SK-N-SH treated with all-trans-retinoic acid at 6 μM for 48 hours (cell line): ENCODE measurements at regions not wholly inside any gene's neighbourhood (a gene's known extent, or its start where the extent isn't known, plus 50 kb on each side); places are given as distances from the start of the nearest gene placed in this dataset.

Source experiments
- ARNTL ChIP-seq: fragments of 450-650 bp; formaldehyde crosslinking; IDR thresholded peaks from 2 replicates; pipeline ENCODE4 v1.5.0; 2020; ENCODE audit warnings: low read depth, mild to moderate bottlenecking, moderate library complexity, borderline replicate concordance
- CSDC2 ChIP-seq: fragments of 250-450 bp; sonication (Bioruptor Pico); IDR thresholded peaks from 2 replicates; pipeline ENCODE4 v1.5.0; 2020; ENCODE audit warnings: mild to moderate bottlenecking, moderate library complexity
- ESRRG ChIP-seq: fragments of 250-450 bp; sonication (Bioruptor Pico); IDR thresholded peaks from 2 replicates; pipeline ENCODE4 v1.6.1; 2021; ENCODE audit warnings: mild to moderate bottlenecking
- RARB ChIP-seq: fragments of 250-450 bp; sonication (Bioruptor Pico); IDR thresholded peaks from 2 replicates; pipeline ENCODE4 v1.8.0; 2021; ENCODE audit warnings: mild to moderate bottlenecking, moderate library complexity
- TCF4 ChIP-seq: fragments of 250-450 bp; sonication (Bioruptor Pico); IDR thresholded peaks from 2 replicates; pipeline ENCODE4 v1.8.0; 2021; ENCODE audit warnings: mild to moderate bottlenecking, moderate library complexity, borderline replicate concordance
- ZC3H10 ChIP-seq: fragments of 250-450 bp; sonication (Bioruptor Pico); IDR thresholded peaks from 2 replicates; pipeline ENCODE4 v1.5.1; 2021; ENCODE audit warnings: mild to moderate bottlenecking, moderate library complexity
- ZFP3 ChIP-seq: fragments of 250-450 bp; sonication (Bioruptor Pico); IDR thresholded peaks from 2 replicates; pipeline ENCODE4 v1.5.0; 2020; ENCODE audit warnings: mild to moderate bottlenecking, moderate library complexity
- ZFP30 ChIP-seq: fragments of 450-650 bp; formaldehyde crosslinking; IDR thresholded peaks from 2 replicates; pipeline ENCODE4 v1.5.0; 2022; ENCODE audit warnings: mild to moderate bottlenecking, moderate library complexity
- ZNF565 ChIP-seq: fragments of 450-650 bp; formaldehyde crosslinking; conservative IDR thresholded peaks from 2 replicates; pipeline ENCODE4 v1.5.0; 2020; ENCODE audit warnings: low read depth, mild to moderate bottlenecking, moderate library complexity
- TF ChIP-seq, protein P1 (sequence below): fragments of 250-450 bp; sonication (Bioruptor Pico); IDR thresholded peaks from 2 replicates; pipeline ENCODE4 v1.5.1; 2020; ENCODE audit warnings: low read depth, mild to moderate bottlenecking, moderate library complexity
- TF ChIP-seq, protein P2 (sequence below): fragments of 250-450 bp; sonication (Bioruptor Pico); IDR thresholded peaks from 2 replicates; pipeline ENCODE4 v1.5.0; 2020; ENCODE audit warnings: mild to moderate bottlenecking, moderate library complexity

DNA sequence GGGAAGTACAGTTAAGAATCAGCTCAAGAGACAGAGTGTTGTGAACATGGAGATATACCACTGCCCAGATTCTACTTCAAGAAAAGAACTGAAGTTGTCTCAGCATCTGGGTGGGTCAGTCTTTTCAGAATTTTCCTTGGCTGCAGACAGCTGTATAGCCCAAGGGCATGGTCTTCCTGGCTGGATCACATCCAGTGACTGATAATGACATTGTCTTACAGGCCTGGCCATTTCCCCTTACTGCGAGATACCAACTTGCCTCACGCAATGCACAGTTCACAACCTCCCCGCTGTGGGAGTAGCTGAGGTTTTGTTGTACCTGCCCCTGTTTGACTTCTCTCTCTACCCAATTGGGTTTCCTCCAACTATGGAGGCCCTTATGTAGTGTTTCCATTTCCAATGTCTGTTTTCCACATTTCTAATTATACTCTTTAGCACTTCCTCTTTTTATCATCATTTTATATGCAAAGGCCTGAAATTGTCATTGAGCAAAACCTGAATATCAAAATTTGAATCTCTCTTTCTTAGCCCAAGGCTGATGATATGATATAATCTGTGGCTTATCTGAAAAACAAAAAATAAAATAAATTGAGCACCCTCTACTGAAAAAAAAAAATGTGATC lies 209.1 kb downstream of the NAF1 start:
- TF ChIP-seq ZC3H10, result no peak
- TF ChIP-seq ZNF565 (CRISPR knock-in tag), result no peak
- TF ChIP-seq, protein P1, sequence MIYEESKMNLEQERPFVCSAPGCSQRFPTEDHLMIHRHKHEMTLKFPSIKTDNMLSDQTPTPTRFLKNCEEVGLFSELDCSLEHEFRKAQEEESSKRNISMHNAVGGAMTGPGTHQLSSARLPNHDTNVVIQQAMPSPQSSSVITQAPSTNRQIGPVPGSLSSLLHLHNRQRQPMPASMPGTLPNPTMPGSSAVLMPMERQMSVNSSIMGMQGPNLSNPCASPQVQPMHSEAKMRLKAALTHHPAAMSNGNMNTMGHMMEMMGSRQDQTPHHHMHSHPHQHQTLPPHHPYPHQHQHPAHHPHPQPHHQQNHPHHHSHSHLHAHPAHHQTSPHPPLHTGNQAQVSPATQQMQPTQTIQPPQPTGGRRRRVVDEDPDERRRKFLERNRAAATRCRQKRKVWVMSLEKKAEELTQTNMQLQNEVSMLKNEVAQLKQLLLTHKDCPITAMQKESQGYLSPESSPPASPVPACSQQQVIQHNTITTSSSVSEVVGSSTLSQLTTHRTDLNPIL (CRISPR knock-in tag), result no peak
- TF ChIP-seq TCF4 (CRISPR knock-in tag), result no peak
- no peak for TF ChIP-seq ZFP30 (CRISPR knock-in tag)
- TF ChIP-seq ARNTL, result no peak
- no peak for TF ChIP-seq CSDC2 (CRISPR knock-in tag)
- TF ChIP-seq ZFP3 (CRISPR knock-in tag), result no peak
- TF ChIP-seq RARB (CRISPR knock-in tag), result no peak
- no peak for TF ChIP-seq ESRRG (CRISPR knock-in tag)
- TF ChIP-seq, protein P2, sequence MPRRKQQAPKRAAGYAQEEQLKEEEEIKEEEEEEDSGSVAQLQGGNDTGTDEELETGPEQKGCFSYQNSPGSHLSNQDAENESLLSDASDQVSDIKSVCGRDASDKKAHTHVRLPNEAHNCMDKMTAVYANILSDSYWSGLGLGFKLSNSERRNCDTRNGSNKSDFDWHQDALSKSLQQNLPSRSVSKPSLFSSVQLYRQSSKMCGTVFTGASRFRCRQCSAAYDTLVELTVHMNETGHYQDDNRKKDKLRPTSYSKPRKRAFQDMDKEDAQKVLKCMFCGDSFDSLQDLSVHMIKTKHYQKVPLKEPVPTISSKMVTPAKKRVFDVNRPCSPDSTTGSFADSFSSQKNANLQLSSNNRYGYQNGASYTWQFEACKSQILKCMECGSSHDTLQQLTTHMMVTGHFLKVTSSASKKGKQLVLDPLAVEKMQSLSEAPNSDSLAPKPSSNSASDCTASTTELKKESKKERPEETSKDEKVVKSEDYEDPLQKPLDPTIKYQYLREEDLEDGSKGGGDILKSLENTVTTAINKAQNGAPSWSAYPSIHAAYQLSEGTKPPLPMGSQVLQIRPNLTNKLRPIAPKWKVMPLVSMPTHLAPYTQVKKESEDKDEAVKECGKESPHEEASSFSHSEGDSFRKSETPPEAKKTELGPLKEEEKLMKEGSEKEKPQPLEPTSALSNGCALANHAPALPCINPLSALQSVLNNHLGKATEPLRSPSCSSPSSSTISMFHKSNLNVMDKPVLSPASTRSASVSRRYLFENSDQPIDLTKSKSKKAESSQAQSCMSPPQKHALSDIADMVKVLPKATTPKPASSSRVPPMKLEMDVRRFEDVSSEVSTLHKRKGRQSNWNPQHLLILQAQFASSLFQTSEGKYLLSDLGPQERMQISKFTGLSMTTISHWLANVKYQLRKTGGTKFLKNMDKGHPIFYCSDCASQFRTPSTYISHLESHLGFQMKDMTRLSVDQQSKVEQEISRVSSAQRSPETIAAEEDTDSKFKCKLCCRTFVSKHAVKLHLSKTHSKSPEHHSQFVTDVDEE (CRISPR knock-in tag), result no peak
